ENCODE measurements at regions not wholly inside any gene's neighbourhood (a gene's known extent, or its start where the extent isn't known, plus 50 kb on each side); places are given as distances from the start of the nearest gene placed in this dataset.

DNA sequence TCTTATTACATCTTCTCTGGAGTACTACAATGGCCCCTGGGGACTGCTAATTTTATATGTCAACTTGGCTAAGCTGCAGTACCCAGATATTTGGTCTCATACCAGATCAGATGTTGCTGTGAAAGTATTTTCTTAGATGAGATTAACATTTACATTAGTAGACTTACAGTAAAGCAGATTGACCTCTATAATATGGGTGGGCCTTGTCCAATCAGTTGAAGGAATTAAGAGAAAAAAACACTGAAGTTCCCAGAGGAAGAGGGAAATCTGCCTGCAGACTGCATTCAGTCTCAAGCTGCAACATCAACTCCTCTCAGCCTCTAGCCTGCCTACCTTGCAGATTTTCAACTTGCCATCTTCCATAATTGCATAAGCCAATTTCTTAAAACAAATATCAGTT, 430.1 kb downstream of the MED13L start:
- CTCF ChIA-PET: no interaction called here
- RAD21 ChIA-PET (ENCODE audit: low non-redundant PET in 1 of 2, low total read pairs in 2 of 2, uncharacterized antibody in 2 of 2, unreplicated experiment in 2 of 2): no interaction called here

More for the DNA sequence above, 430.1 kb downstream of the MED13L start:
- no peak overlapping the region for H3K4me2 ChIP-seq (ENCODE audit: low read length)
- no peak for ATAC-seq
- H4K20me1 ChIP-seq (ENCODE audit: insufficient read depth): no peaks in the 10 kb centered on the region
- TF ChIP-seq, protein P1, sequence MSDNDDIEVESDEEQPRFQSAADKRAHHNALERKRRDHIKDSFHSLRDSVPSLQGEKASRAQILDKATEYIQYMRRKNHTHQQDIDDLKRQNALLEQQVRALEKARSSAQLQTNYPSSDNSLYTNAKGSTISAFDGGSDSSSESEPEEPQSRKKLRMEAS (IDR thresholded peaks at IDR 0.05): no peak
- TF ChIP-seq POLR2AphosphoS5 (IDR thresholded peaks at IDR 0.05; ENCODE audit: low read depth, low read length): no peak
- no peak for TF ChIP-seq ELF1 (IDR thresholded peaks at IDR 0.05; ENCODE audit: borderline replicate concordance, low read depth)
- no peak for TF ChIP-seq FOSL1 (IDR thresholded peaks at IDR 0.05; ENCODE audit: low read depth)
- TF ChIP-seq SRF (IDR thresholded peaks at IDR 0.05; ENCODE audit: low read depth): no peak
- TF ChIP-seq, protein P2, sequence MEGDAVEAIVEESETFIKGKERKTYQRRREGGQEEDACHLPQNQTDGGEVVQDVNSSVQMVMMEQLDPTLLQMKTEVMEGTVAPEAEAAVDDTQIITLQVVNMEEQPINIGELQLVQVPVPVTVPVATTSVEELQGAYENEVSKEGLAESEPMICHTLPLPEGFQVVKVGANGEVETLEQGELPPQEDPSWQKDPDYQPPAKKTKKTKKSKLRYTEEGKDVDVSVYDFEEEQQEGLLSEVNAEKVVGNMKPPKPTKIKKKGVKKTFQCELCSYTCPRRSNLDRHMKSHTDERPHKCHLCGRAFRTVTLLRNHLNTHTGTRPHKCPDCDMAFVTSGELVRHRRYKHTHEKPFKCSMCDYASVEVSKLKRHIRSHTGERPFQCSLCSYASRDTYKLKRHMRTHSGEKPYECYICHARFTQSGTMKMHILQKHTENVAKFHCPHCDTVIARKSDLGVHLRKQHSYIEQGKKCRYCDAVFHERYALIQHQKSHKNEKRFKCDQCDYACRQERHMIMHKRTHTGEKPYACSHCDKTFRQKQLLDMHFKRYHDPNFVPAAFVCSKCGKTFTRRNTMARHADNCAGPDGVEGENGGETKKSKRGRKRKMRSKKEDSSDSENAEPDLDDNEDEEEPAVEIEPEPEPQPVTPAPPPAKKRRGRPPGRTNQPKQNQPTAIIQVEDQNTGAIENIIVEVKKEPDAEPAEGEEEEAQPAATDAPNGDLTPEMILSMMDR (IDR thresholded peaks at IDR 0.05 in 2 of 3, conservative IDR thresholded peaks at IDR 0.05 in 1 of 3; ENCODE audit: borderline replicate concordance in 1 of 3, insufficient read depth in 1 of 3, low read depth in 2 of 3, low read length in 2 of 3): no peak
- TF ChIP-seq RAD21 (IDR thresholded peaks at IDR 0.05; ENCODE audit: low read depth): no peak
- TF ChIP-seq EGR1 (IDR thresholded peaks at IDR 0.05; ENCODE audit: low read depth): no peak
- no peak for TF ChIP-seq EZH2 (IDR thresholded peaks at IDR 0.05)
- TF ChIP-seq, protein P3, sequence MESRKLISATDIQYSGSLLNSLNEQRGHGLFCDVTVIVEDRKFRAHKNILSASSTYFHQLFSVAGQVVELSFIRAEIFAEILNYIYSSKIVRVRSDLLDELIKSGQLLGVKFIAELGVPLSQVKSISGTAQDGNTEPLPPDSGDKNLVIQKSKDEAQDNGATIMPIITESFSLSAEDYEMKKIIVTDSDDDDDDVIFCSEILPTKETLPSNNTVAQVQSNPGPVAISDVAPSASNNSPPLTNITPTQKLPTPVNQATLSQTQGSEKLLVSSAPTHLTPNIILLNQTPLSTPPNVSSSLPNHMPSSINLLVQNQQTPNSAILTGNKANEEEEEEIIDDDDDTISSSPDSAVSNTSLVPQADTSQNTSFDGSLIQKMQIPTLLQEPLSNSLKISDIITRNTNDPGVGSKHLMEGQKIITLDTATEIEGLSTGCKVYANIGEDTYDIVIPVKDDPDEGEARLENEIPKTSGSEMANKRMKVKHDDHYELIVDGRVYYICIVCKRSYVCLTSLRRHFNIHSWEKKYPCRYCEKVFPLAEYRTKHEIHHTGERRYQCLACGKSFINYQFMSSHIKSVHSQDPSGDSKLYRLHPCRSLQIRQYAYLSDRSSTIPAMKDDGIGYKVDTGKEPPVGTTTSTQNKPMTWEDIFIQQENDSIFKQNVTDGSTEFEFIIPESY (IDR thresholded peaks at IDR 0.05; ENCODE audit: extremely low read depth, insufficient replicate concordance, low read length): no peak
- no peak for TF ChIP-seq ZNF274 (IDR thresholded peaks at IDR 0.05; ENCODE audit: low read depth, low read length)
- no peak for TF ChIP-seq SP1 (IDR thresholded peaks at IDR 0.05; ENCODE audit: low read depth)
- no peak for TF ChIP-seq ZFX (IDR thresholded peaks at IDR 0.05)
- TF ChIP-seq YY1 (IDR thresholded peaks at IDR 0.05; ENCODE audit: extremely low read depth, insufficient replicate concordance, low read depth, low read length): no peak
- no peak for TF ChIP-seq POLR2A (IDR thresholded peaks at IDR 0.05; ENCODE audit: borderline replicate concordance, extremely low read depth, insufficient read depth, insufficient read length)
- TF ChIP-seq TCF7L2 (IDR thresholded peaks at IDR 0.05; ENCODE audit: borderline replicate concordance, extremely low read depth, insufficient read depth, insufficient read length): no peak
- no peak overlapping the region for H3K4me3 ChIP-seq (replicated peaks in 1 of 2; ENCODE audit: low read depth in 1 of 2, low read length in 2 of 2)
- 0 out of 4 replicates have a peak, but pooled peaks cover 0 to 5% of the 10 kb centered on the region in 2 experiments for H3K9me3 ChIP-seq (ENCODE audit: control insufficient read depth in 1 of 2, insufficient read depth in 1 of 2, low read depth in 1 of 2, low read length in 2 of 2)
- no peak overlapping the region for H2AFZ ChIP-seq (ENCODE audit: low read depth, low read length, poor library complexity, severe bottlenecking)
- no peak overlapping the region for H3K9ac ChIP-seq (ENCODE audit: low read length)
- no peaks in the 10 kb centered on the region for H3K27me3 ChIP-seq (ENCODE audit: insufficient read depth, low read length)
- no peak for DNase-seq (ENCODE audit: low read depth, low spot score)
- POLR2A ChIA-PET: no interaction called here
- no peaks in the 10 kb centered on the region for H3K79me2 ChIP-seq (ENCODE audit: insufficient read depth, low read length)
- H3K27ac ChIP-seq (ENCODE audit: low read depth, low read length): no peak overlapping the region
- BruUV-seq (replicated peaks): no TSS peak
- no peaks in the 10 kb centered on the region; a peak in 1 of 4 replicates for H3K36me3 ChIP-seq (ENCODE audit: control insufficient read depth in 1 of 2, insufficient read depth in 2 of 2, low read length in 2 of 2)
- H3K9me2 ChIP-seq (ENCODE audit: insufficient read depth): no peaks in the 10 kb centered on the region
- no peaks in the 10 kb centered on the region for H3K4me1 ChIP-seq (ENCODE audit: control insufficient read depth in 1 of 2, insufficient read depth in 2 of 2, low read length in 2 of 2)
- intact Hi-C loops (cut with micrococcal nuclease): no loop called here

Data from HCT116 (cell line).